HG02884 (cell line): ENCODE measurements at regions not wholly inside any gene's neighbourhood (a gene's known extent, or its start where the extent isn't known, plus 50 kb on each side); places are given as distances from the start of the nearest gene placed in this dataset.

Experiments used
- ATAC-seq: cut with Tn5 transposase; IDR thresholded peaks from one replicate; pipeline ENCODE4 v1.9.1; 2021; ENCODE audit warnings: mild to moderate bottlenecking, moderate library complexity; ENCODE audit not compliant: unreplicated experiment

DNA sequence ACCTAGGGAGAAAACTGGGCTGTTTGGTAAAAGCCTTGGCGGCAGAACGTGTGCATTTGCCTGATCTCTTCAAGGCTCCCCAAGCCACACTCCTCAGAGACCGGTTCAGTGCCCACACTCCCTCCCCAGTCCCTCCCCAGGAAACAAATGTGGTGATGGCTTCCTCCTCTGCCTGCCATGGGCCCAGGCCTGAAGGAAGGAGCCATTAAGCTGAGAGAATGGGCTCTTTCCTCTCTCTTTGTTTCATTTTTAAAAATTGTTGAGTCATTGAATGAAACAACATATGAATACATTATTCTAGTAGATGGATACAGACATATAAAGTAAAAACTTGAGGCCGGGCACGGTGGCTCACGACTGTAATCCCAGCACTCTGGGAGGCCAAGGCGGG, 50.6 kb upstream of the YWHAQ start:
- no peak for ATAC-seq

DNA sequence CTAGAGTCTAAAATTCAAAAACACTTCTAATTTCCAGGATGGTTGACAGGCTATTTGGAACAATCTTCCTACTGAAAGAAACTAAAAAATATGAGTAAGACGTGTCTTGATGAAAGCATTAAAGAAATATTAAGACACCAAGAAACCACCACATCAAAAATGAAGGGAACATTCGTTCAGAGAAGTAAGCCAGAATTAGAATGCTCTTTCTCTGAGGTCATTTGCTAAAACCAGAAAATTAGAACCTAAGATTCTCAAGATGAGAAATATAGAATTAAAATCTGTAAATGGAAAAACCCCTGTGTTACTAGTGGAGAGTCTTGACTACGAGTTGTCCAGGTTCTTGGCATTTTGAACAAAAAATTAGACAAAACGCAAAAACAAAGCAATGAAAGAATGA, 54.8 kb upstream of the YWHAQ start:
- ATAC-seq: no peak

DNA sequence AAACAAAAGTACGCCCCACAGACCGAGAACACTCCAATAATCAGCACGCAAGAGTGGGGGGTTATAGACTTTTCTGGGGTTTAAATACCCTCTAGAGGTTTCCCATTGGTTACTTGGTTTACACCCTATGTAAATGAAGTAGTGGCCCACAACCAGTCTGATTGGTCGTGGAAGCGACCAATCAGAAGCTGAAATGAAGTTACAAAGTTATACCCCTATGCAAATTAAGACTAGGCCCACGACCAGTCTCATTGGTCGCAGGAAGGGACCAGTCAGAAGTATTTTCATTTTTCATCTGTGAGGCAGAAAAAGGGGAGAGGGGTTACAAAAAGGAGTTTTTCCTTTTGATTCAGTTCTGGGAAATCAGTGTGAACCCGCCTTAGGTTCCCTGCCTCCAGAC, 55.3 kb upstream of the YWHAQ start:
- no peak for ATAC-seq

DNA sequence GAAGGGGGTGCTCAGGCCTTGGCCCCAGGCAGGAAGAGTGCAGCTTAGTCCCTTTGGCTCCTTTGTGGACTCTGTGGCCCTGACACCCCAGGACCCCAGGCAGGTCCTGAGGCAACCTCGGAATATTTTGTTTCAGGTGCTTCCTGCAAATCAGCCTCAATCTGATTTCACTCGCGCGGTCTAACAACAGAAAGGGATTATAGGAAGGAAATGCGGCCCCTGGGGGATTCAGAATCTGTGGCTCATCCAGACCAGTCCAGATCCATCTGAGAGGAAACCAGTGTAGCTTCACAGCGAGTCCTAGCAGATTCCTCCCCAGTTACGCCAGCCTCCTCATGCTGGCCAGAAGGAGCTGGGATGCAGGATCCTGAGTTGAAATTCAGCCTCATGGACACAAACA, 59.5 kb upstream of the YWHAQ start:
- ATAC-seq: no peak

DNA sequence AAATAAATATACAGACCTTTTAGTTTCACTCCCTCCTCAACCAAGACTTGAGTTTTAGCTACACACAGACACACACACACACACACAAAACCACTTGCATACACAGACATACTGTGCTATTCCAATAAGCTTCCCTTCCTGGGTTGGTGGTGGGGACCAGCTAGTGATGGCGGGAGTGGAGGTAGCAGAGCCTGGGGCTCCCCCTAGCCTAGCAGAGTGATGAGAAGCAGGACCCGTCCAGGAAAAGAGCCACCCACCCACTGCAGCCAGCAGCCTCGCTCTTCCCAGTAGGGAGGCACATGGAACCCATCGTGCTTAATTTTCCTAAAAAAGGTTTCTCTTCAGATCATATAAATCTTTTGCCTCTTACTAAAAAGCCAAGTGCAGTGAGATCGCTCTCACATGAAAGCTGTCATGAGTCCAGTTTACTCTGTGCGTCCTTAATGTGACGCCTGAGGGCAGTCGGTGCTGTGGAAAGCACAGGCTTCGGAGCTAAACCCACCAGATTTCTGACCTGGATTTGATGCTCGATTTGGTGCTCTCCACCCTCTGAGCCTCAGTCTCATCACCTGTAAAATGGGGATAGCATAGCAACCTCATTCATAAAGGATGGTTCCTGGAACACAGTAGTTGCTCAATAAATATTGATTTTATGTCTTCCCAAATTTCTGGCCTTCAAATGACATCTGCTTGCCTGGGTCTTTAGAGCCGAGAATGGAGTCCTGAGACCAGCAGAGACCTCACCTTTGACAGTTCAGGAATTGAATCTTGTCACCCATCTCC, 60.1 kb upstream of the YWHAQ start:
- ATAC-seq: no peak

DNA sequence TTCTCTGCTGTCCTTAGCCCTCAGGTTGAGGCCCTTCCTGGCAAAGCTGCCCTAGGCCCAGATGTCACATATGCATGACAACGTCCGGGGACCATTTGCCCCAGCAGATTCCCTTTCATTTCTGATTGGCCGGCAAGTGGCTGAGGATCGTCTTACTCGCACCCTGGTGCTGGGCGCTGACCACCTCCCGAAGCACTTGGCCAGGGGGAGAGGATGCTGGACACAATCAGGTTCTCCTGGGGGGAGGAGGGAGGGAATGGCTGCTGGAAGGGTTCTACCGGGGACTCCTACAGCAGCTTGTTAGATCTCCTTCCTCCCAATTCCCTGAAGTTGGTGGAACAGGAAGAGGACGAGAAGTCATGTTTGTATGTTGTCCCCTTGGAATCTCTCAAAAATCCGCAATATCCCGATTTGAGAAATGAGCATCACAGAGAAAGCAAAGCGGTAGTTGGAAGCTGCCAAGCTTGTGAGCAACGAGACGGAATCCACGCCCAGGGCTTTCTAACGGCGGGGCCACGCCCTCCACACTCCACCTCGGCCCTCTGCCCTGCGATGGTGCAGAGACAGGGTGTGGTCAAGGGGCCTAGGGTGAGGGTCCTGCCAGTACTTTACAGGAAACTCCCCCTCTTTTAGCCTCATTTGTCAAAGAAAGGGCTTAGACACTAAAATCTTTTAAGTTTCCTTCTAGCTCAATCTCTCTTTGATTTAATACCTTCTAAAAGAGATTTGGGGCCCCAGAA, 61.8 kb upstream of the YWHAQ start:
- ATAC-seq: no peak

DNA sequence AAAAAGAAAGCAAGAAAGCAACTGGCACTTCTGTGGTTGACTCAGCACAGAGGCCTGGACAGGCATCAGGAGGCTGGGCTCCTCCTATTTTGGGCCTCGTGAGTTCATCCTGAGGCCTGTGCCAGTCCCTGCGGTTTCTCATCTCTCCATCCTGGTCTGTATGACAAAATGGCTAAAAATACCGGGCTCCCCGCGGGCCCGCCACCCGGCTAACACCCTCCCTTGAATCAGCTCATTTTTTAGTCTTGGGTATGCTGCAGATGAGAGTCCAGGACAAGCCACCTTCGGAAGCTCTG, 62.3 kb upstream of the YWHAQ start:
- ATAC-seq: no peak

DNA sequence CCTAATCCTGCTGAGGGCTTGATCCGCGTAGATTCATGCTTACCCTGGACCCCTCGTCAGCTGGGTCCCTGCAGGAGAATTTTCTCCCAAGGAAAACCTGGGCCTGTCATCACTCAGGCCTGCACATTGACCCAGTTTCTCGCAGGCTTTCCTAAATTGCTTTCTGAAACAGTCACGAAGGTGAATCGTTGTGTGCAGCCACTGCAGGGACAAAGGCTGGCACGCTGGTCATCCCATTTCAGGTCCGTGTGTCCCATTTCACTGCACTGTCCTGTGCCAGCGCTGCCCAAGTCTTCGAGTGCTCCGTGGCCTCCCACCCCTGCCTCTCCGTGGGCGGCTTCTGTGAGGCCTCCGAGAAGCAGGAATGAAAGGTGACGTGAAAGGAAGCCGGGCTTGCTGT, 62.8 kb upstream of the YWHAQ start:
- ATAC-seq: no peak

DNA sequence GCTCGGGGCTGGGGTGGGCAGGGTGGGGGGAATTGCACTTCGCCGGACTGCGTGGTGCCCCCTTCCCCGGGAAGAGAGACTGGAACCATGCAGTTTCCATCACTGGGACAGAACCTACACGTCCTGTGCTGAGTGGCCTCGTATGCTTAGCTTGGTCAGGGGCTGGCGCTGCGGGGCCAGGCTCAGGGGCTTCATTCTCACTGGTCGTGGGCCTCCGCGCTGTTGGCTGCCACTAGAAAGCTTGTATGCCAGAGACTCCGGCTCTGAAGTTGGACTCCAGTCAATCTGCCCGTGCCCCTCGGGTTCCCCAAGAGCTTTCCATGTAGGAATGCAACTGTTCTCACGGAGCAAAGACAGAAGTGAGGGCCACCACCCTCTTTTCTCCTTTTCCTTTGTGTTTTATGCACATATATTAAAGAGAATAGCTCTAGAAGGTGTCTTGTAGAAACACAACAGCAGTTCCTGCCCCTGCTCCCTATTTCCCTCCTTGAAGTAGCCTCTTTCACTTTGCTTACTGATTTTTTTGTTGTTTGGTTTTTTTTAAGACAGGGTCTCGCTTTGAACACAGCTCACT, 64.0 kb upstream of the YWHAQ start:
- ATAC-seq: no peak

DNA sequence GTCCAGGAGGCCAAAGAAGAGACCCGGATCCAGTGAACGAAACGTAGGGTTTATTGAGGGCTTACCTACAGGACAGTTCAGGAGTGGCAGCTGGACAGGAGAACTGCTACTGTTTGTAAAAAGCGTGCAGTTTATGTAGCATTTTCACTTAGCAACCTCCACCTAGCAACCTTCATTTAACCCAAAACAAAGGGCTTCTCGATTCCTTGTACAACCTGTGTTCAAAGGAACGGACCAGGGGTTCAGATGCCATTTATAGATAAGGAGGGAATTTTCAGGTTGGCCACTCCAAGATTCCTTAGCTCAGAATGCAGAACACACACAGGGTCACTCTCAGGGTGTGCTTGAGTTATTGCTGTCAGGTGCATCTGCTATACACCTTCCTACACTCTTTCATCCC, 65.1 kb upstream of the YWHAQ start:
- no peak for ATAC-seq

DNA sequence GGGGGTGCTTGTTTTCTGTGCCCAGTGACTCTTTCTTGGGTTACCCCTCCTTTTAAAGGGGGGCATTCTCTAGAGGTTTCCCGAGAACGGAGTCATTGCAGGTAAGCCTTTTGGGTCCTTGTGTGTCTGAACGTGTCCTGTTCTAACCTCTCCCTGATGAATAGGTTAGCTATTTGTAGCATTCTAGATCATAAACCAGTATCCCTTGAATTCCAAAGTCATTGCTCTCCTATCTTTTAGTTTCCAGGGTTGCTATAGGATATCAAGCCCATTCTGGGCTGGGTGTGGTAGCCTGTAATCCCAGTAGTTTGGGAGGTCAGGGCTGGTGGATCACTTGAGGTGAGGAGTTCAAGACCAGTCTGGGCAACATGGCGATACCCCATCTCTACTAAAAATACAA, 65.9 kb upstream of the YWHAQ start:
- no peak for ATAC-seq

DNA sequence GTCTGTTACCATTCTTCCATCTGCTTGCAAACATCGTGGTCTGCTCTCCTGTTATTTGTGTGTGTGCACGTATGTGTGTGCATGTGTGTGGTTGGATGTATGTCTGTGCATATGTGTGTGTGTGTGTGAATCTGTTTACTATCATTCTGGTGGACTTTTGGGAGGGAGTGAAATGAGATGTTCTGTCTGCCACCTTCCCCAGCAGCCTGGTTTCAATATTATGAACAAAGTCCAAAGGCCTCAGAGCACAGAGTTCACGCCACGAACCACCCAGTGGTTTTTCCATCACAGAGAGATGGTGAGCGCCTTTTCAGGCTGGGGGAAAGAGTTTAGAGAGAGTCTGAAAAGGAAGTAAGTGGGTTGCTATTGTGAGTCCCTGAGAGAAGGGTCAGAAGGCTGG, 67.1 kb upstream of the YWHAQ start:
- ATAC-seq: no peak

DNA sequence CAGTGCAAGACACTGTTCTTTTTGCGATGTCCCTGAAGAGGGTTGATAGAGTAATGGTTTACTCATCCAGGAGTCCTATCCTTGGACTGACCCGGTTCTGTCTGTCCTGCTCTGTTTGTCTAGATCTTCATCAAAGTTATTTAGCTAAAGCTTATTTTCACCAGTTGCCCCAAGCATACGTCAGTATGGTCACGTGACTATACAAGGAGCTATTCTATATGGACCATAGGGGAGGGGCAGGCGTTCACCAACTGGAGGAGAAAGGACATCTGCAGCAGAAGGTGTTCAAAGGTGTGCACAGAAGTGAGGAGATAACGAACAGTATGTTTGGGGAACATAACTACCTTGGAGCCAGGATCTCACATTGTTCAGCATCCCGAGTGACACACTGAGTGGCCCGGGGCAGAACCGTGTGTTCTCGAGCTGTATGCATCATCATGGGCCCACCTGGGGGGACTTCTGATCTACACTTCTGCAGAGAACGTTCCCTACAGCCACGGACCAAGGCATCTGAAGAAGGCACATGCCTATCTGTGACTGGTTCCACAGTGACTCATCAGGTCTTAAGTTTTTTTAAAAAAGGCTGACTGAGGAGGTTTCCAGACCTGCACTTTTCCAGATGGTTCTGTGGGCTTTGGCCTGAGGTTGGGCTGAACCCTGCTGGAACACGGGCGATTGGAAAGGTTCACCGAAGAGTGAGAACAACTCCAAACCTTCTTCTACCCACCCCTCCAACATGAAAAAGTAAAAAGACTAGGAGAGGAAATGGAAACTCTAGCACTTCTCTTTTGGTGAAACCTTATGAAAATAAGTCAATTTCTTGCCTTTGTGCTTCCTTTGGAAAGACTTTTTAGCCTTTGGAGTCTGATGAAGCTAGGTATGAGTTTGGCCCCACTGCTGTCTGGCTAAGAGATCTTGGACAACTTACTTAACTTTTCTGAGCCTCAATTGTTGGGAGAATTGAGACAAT, 68.6 kb upstream of the YWHAQ start:
- ATAC-seq: no peak

DNA sequence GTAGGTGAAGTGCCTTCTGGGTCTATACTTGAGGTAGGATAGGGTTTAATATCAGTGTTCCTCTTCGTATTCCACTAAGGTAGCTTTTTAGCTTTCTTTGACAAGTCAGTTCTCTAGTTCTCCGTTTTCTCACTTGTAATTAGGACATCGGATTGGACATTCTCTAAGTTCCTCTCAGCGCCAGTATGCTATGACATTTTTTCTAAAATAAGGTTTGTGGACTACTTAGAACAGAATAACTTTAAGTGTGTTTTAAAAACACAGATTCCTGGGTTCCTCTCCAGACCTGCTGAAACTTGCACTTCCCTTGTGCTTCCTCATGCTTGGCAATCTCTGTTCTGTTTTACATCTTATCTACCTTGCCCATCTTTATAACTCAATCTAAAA, 69.3 kb upstream of the YWHAQ start:
- no peak for ATAC-seq

DNA sequence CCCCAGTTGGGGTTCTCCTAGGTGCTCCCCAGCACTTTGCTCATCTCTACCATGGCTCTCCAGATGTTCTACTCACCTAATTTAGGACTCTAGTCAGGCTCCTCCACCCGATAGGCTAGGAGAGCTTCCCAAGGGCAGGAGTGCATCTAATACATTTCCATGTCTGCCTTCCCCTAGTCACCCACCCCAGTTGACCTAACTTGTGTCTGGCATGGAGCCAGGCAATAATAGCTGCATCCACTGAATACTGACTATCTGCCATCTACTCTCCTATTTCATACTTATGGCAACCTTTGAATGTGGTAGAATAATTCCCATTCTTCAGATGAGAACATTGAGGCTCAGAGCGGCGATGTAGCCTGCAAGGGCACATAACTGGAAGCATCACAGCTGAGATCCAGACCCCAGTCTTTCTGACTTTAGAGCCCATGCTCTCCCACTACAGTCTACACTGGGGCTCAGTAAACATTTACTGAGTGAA, 71.8 kb upstream of the YWHAQ start:
- ATAC-seq: no peak

DNA sequence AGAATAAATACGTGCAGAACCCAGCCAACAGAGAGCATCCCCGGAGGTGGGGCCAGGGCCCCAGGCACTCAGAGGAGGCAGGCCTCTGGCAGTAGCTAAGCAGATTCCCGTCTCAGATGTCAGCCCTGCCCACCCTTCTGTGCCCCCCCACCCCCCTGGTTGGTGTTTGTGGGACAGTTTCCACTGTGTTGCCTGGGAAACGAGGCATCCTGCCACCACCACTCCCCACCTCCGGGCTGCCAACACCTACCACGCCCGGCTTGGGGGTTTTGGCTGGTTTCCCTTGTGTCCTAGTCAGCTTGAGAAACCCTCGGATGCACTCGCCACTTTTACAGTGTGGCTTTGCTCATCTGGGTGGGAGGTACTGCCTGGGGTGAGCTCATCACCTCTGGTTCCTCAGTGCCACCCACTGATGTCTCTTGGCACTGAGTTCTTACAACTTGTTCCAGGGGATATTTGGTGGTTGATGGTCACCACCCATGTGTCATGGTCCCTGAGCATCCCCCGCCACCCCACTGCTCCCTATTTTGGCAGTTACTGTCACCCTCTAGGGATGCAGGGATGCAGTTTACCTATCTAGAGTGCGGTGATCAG, 72.4 kb upstream of the YWHAQ start:
- no peak for ATAC-seq

DNA sequence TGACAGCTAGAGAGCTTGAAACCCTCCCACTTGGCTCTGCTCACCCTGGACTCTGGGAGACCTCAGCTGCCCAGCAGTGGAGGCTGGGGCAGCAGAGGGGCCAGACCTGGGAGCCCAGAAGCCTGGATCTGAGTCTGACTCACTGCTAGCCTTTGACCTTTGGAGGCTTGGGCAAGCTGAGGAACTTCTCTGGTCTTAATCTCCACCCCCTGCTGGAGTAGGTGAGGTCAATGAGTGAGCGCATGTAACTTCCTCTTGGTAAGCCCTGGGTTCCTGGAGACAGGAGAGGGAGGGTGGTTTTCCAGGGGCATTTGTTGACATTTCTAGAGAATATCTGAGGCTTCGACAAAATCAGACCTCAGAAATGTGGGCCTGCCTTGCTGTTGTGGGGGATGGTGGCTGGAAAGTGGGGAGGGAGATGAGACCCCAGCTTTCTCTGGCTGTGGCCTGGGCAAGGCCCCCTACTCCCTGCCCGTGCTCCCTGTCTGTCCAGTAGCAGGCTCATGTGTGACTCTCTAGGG, 73.0 kb upstream of the YWHAQ start:
- ATAC-seq: no peak

DNA sequence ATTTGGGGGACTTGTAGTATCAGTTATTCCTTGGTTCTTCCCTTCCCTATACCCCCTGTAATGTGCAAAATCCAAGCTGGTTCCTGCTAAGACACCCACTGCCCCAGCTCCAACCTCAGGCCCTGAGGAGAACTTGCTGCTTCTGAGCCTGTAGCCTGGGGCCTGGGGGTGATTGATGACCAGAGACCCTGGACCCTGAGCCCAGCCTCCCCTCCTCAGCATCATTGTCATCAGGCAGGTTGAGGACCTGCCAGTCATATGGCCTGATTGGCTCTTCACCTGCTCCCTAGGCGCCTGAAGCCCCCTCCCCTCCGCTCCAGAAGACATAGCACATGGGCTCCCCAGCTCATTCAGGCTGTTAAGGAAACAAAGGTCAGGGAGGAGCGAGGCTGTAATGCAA, 73.8 kb upstream of the YWHAQ start:
- no peak for ATAC-seq

DNA sequence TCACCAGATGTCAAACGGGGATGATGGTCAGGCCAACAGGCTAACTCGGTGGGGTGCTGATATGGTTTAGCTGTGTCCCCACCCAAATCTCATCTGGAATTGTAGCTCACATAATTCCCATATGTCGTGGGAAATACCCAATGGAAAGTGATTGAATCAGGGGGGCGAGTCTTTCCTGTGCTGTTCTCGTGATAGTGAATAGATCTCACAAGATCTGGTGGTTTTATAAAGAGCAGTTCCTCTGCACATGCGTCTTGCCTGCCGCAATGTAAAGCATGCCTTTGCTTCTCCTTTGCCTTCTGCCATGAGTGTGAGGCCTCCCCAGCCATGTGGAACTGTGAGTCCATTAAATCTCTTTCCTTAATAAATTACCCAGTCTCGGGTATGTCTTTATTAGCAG, 74.4 kb upstream of the YWHAQ start:
- ATAC-seq: no peak

DNA sequence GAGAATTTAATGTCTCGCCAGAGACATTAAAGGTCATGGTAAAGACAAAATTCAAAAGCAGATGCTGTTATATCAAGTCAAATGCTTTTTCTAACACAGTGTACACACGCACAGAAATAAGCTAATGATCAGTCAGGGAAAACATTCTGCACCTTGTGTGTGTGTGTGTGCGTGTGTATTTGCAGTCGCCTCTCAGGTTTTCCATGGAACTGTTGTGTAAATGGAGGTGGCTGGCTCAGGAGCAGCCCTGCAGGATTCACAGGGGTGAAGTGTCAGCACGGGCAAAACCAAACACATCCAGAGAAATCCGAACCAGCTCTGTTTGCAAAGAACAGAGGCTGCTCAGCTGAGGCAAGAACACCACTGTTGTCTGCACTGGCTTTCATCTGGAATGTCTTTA, 76.2 kb upstream of the YWHAQ start:
- no peak for ATAC-seq
